ENCODE measurements at regions not wholly inside any gene's neighbourhood (a gene's known extent, or its start where the extent isn't known, plus 50 kb on each side); places are given as distances from the start of the nearest gene placed in this dataset.
"Not testable (repeated sequence)": the region's sequence is repeated elsewhere in the genome, so short reads cannot be mapped to it uniquely, and the experiment has no call there.

DNA sequence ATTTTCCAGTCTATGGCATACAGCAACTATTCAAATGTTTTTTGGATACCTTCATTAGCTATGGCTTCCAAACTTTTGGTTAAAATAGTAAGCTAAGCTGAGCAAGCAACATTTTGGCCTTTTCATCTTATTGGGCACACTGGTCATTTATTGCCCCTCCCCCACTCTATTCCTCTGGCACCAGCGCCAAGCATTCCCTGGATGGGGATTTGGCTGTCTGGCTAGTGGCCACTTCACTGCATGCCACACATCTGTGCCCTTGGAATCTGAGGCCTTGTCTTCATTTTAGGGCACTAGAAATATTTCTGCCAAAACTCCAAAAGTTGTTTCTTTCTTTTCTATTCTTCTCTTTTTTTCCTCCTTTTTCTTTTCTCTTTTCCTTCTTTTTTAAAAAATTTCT lies 305.8 kb upstream of the POTED start:
- not testable (repeated sequence) for DNase-seq; H3K27me3 Mint-ChIP-seq; H3K27ac Mint-ChIP-seq; ATAC-seq (ENCODE audit: low read depth in 2 of 2); H3K4me1 Mint-ChIP-seq; H3K4me3 Mint-ChIP-seq; H3K36me3 Mint-ChIP-seq
- H3K9me3 Mint-ChIP-seq: peaks cover 4 to 15% (median 9%) of the 10 kb centered on the region in 7 donors

DNA sequence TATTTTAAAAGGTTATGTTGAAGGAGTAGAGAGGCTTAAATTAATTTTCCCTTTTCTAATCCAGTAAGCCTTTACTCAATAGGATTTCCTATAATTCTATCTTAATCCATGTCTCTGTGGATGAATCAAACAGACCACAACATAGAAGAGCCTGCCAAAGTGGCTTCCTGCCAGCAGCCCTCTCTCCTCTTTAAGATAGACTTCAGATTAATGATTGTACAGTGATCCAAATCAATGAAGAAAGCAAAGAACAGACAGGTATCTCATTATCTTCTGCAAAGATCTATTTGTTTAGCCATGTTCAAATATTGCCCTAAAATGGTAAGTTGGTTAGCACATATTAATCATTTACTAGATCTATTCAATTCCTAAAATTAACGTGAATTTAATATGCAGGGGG lies 304.7 kb upstream of the POTED start:
- not testable (repeated sequence) for DNase-seq; ATAC-seq (ENCODE audit: low read depth in 2 of 2); H3K27me3 Mint-ChIP-seq; H3K4me1 Mint-ChIP-seq; H3K36me3 Mint-ChIP-seq; H3K4me3 Mint-ChIP-seq; H3K27ac Mint-ChIP-seq
- H3K9me3 Mint-ChIP-seq: peaks cover 4 to 19% (median 8%) of the 10 kb centered on the region in 7 donors

DNA sequence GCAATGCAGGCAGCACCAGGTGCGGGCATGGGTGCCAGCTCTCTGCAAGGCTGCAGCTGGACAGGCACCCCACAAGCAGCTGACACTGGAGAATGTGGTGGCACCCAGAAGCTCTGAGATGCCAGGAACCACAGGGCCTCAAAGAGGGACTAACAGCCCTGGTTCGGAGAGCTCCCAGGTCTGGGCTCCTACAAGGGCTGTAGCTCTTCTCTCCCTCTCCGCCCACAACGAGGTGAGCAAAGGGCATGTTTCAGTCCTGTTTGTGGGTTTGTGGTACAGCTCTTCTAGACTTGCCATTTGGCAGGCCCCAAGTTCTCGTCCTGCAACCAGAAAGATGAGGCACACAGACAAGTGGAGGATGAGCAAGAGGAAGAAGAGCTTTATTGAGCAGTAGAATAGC lies 299.5 kb upstream of the POTED start:
- H3K27ac Mint-ChIP-seq; ATAC-seq (ENCODE audit: low read depth in 2 of 2); DNase-seq; H3K9me3 Mint-ChIP-seq; H3K4me3 Mint-ChIP-seq; H3K36me3 Mint-ChIP-seq; H3K27me3 Mint-ChIP-seq; H3K4me1 Mint-ChIP-seq: not testable (repeated sequence)

DNA sequence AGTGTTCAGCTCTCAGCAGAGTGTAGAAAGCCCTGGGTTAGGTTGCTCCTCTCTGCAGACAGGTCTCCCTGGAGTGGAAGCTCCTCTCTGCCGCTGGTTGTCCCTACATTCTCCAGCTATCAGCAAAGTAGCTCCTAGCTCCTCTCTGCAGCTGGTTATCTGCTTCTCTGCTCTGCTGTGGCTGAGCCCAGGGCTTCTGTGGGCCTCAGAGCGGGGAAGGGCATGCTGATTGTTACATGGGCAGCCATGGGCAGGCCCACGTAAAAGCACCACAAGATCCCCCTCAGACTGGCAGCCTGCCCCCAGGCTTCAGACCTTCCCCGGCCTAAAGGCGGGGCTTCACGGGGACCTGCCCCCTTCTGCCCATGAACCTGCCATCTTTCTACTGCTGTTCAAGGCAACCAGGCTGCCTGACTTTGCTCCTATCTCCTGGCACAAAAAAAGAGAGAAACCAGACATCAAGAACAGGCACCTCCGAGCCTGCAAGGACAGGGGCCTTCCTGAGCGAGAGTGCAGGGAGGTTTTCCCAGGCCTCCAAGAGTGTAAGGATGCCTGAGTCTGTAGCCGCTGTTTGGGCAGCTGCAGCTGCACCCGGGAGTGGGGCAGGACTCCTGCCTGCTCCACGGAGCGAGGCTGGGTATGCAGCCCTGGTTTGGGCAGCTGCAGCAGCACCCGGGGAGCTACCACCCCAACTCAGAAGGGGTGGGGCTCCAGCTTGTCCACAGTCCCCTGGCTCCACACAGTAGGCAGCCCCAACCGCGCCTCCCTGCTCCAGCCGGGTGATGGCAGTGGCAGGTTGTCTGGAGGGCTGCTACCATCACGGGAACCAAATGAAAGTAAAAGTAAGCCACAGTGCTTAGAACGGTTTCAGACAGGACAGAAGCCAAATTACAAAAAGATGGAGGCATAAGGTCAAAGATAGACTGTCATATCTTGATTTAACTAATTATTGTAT lies 298.7 kb upstream of the POTED start:
- not testable (repeated sequence) for H3K27ac Mint-ChIP-seq; H3K27me3 Mint-ChIP-seq; DNase-seq; H3K4me3 Mint-ChIP-seq; H3K4me1 Mint-ChIP-seq; H3K36me3 Mint-ChIP-seq; ATAC-seq (ENCODE audit: low read depth in 2 of 2)
- H3K9me3 Mint-ChIP-seq: peaks cover 2 to 10% (median 6%) of the 10 kb centered on the region in 7 donors

DNA sequence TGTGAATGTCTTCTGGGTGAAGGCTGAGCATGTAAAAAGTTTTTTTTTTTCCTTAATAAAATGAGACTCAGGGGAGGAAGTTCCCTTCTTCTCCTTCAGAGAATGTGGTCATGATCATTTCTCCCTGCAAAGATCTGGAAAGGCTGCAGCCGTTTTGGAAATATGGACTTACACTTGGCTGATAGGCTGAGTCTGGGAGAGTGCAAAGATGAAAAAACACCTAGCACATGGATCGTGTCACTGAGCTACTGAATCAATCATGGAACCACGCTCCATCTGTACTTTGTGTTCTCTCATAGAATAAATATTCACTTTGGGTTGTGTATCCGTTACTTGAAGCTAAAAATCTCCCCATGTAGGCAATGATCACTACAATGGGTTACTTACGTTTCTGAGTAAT lies 290.9 kb upstream of the POTED start:
- not testable (repeated sequence) for H3K4me1 Mint-ChIP-seq; H3K27me3 Mint-ChIP-seq; ATAC-seq (ENCODE audit: low read depth in 2 of 2); H3K27ac Mint-ChIP-seq; DNase-seq; H3K4me3 Mint-ChIP-seq; H3K36me3 Mint-ChIP-seq
- H3K9me3 Mint-ChIP-seq: peaks cover 9 to 23% (median 10%) of the 10 kb centered on the region in 7 donors

DNA sequence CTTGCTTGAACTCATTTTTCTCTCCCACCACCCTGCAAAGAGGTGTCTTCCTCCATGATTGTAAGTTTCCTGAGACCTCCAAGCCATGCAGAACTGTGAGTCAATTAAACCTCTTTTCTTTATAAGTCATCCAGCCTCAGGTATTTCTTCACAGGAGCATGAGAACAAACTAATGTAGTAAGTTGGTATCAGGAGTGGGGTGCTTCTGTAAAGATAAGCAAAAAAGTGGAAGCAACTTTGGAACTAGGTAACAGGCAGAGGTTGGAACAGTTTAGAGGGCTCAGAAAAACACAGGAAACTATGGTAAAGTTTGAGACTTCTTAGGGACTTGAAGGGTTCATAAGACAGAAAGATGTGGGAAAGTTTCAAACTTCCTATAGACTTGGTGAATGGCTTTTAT lies 287.7 kb upstream of the POTED start:
- not testable (repeated sequence) for H3K36me3 Mint-ChIP-seq; ATAC-seq (ENCODE audit: low read depth in 2 of 2); H3K27ac Mint-ChIP-seq; DNase-seq; H3K4me3 Mint-ChIP-seq; H3K4me1 Mint-ChIP-seq; H3K27me3 Mint-ChIP-seq
- H3K9me3 Mint-ChIP-seq: peaks cover 0 to 21% (median 9%) of the 10 kb centered on the region in 7 donors

DNA sequence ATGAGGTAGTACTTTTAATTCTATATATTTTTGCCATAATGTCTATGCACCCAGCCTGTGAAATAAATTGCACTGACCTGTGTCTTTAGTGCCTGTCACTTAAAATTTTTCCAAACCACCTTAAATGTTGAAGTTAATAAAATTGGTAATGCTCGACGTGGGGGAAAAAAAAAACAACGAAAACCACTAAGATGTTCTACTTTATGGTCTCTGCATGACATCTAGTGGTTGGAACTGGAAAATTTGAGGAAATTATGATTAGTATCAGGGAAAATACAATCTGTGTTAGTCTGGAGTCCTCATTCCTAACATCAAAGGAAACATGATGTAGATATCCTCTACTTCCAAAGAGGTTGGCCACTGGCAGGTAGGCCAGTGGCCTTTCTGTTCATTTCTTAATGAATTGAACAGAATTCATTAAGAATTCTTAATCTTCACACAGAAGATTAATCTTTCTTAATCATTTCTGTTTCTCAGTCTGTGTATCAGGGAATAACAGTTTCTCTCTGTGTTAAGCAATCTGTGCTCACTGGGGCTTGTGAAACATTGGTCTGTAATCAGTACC lies 268.8 kb upstream of the POTED start:
- H3K27me3 Mint-ChIP-seq; H3K4me1 Mint-ChIP-seq; H3K9me3 Mint-ChIP-seq; H3K36me3 Mint-ChIP-seq; DNase-seq; ATAC-seq (ENCODE audit: low read depth in 2 of 2); H3K27ac Mint-ChIP-seq; H3K4me3 Mint-ChIP-seq: not testable (repeated sequence)

DNA sequence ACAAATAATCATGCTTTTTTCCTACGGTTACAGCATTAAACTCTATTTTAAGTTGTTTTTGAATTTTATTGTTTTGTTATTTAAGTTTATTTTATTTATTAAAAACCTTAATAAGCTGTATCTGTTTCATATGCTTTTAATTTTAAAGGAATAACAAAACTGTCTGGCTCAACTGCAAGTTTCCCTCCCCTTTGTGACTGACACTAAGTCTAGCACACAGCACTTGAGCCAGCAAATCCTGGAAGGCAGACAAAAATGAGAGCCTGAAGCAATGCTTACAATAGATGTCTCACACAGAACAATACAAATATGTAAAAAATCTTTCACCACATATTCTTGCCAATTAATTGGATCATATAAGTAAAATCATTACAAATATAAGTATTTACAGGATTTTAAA lies 258.1 kb upstream of the POTED start:
- not testable (repeated sequence) for H3K4me3 Mint-ChIP-seq; DNase-seq; H3K27ac Mint-ChIP-seq; H3K27me3 Mint-ChIP-seq; H3K4me1 Mint-ChIP-seq; ATAC-seq (ENCODE audit: low read depth in 2 of 2); H3K9me3 Mint-ChIP-seq; H3K36me3 Mint-ChIP-seq

DNA sequence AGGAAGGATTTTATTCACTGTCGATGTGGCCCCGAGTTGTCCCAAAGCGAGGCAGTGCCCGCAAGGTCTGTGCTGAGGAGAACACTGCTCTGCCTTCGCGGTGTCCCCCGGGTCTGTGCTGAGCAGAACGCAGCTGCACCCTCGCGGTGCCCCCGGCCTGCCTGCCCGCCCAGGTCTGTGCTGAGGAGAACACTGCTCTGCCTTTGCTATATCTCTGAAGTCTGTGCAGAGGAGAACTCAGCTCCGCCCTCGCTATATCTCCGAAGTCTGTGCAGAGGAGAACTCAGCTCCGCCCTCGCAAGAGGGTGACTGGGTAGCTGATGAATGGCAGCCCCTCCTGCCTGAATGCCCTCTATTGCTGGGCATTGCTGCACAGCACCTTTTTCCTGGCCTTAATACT lies 249.4 kb upstream of the POTED start:
- H3K9me3 Mint-ChIP-seq: peaks cover 5 to 23% (median 7%) of the 10 kb centered on the region in 7 donors
- H3K4me3 Mint-ChIP-seq: not testable (repeated sequence)

DNA sequence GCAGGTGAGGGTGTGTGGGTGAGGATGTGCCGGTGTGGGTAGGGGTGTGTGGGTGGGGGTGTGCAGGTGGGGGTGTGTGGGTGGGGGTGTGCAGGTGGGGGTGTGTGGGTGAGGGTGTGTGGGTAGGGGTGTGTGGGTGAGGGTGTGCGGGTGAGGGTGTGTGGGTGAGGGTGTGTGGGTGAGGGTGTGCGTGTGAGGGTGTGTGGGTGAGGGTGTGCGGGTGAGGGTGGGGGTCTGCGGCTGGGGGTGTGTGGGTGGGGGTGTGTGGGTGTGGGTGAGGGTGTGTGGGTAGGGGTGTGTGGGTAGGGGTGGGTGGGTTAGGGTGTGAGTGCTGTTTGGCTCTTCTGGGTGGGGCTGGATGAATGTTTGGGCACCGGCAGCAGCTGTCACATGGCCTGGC lies 241.4 kb upstream of the POTED start:
- peaks cover 4 to 12% (median 6%) of the 10 kb centered on the region in 7 donors for H3K9me3 Mint-ChIP-seq
- DNase-seq (no peak), ATAC-seq (ENCODE audit: low read depth in 2 of 2) (no peak)
- no peak overlapping the region for H3K4me3 Mint-ChIP-seq
- no peak overlapping the region for H3K27ac Mint-ChIP-seq
- H3K4me1 Mint-ChIP-seq: no peaks in the 10 kb centered on the region
- H3K27me3 Mint-ChIP-seq: no peaks in the 10 kb centered on the region
- no peaks in the 10 kb centered on the region for H3K36me3 Mint-ChIP-seq

More for the DNA sequence above, 249.4 kb upstream of the POTED start:
- H3K27me3 Mint-ChIP-seq; H3K36me3 Mint-ChIP-seq; H3K4me1 Mint-ChIP-seq; H3K27ac Mint-ChIP-seq; DNase-seq; ATAC-seq (ENCODE audit: low read depth in 2 of 2): not testable (repeated sequence)

DNA sequence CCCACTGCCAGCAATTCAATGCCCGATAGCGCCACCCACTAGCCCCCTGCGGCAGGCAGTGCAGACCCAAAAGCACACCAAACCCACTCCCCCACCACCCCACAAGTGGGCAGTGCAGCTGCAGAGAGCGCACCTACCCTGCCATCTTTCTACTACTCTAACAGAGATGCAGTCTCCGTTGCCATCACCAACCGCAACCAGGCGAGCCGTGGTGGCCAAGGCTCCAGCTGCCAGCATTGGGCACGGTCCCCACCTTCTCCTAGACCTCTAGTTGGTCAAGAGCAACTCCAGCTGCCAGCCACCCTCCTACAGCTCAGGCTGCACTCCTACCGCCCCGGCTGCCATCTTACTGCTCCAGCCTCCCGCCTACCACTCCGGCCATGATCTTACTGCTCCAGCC lies 236.9 kb upstream of the POTED start:
- H3K4me3 Mint-ChIP-seq; DNase-seq; H3K36me3 Mint-ChIP-seq; H3K27me3 Mint-ChIP-seq; H3K27ac Mint-ChIP-seq; ATAC-seq (ENCODE audit: low read depth in 2 of 2); H3K4me1 Mint-ChIP-seq: not testable (repeated sequence)
- peaks cover 0 to 18% (median 10%) of the 10 kb centered on the region in 7 donors for H3K9me3 Mint-ChIP-seq

DNA sequence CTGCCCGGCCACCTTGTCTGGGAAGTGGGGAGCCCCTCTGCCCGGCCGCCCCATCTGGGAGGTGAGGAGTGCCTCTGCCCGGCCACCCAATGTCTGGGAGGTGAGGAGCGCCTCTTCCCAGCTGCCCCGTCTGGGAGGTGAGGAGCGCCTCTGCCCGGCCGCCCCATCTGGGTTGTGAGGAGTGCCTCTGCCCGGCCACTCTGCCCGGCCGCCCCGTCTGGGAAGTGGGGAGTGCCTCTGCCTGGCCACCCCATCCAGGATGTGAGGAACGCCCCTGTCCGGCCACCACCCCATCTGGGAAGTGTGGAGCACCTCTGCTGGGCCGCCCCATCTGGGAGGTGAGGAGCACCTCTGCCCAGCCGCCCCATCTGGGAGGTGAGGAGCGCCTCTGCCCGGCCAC lies 230.6 kb upstream of the POTED start:
- H3K4me1 Mint-ChIP-seq; H3K36me3 Mint-ChIP-seq; DNase-seq; H3K27me3 Mint-ChIP-seq; ATAC-seq (ENCODE audit: low read depth in 2 of 2); H3K27ac Mint-ChIP-seq; H3K4me3 Mint-ChIP-seq: not testable (repeated sequence)
- H3K9me3 Mint-ChIP-seq: peaks cover 0 to 16% (median 10%) of the 10 kb centered on the region in 7 donors

DNA sequence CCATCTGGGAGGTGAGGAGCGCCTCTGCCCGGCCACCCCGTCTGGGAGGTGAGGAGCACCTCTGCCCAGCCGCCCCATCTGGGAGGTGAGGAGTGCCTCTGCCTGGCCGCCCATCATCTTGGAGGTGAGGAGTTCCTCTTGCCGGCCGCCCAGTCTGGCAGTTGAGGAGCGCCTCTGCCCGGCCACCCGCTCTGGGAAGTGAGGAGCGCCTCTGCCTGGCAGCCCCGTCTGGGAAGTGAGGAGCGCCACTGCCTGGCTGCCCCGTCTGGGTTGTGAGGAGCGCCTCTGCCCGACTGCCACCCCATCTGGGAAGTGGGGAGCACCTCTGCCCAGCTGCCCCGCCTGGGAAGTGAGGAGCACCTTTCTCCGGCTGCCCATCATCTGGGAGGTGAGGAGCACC lies 230.0 kb upstream of the POTED start:
- H3K27me3 Mint-ChIP-seq; H3K27ac Mint-ChIP-seq; DNase-seq; H3K4me3 Mint-ChIP-seq; H3K4me1 Mint-ChIP-seq; ATAC-seq (ENCODE audit: low read depth in 2 of 2); H3K36me3 Mint-ChIP-seq: not testable (repeated sequence)
- peaks cover 0 to 14% (median 9%) of the 10 kb centered on the region in 7 donors for H3K9me3 Mint-ChIP-seq

DNA sequence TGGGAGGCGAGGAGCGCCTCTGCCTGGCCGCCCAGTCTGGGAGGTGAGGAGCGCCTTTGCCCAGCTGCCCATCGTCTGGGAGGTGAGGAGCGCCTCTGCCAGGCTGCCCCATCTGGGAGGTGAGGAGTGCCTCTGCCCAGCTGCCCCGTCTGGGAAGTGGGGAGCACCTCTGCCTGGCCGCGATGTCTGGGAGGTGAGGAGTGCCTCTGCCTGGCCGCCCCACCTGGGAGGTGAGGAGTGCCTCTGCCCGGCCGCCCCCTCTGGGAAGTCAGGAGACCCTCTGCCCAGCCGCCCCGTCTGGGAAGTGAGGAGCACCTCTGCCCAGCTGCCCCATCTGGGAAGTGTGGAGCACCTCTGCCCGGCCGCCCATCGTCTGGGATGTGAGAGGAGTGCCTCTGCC lies 229.0 kb upstream of the POTED start:
- H3K27me3 Mint-ChIP-seq; H3K27ac Mint-ChIP-seq; H3K4me3 Mint-ChIP-seq; H3K36me3 Mint-ChIP-seq; H3K9me3 Mint-ChIP-seq; ATAC-seq (ENCODE audit: low read depth in 2 of 2); DNase-seq; H3K4me1 Mint-ChIP-seq: not testable (repeated sequence)

Data from naive B cell (primary cell).